Neutrophil (primary cell): ENCODE measurements at regions not wholly inside any gene's neighbourhood (a gene's known extent, or its start where the extent isn't known, plus 50 kb on each side); places are given as distances from the start of the nearest gene placed in this dataset.

Experiments
- H3K27ac ChIP-seq: fragments of 200-600 bp; sonication (generic); 2 replicates; pipeline ENCODE4 v1.5.1; 2016; ENCODE audit warnings: mild to moderate bottlenecking, moderate library complexity
- H3K27me3 ChIP-seq: fragments of 200-600 bp; sonication (generic); 2 replicates; pipeline ENCODE4 v1.6.0; 2016; ENCODE audit warnings: mild to moderate bottlenecking
- H3K36me3 ChIP-seq: fragments of 200-600 bp; sonication (generic); 2 replicates; pipeline ENCODE4 v1.5.1; 2017
- H3K4me1 ChIP-seq, 2 experiments: fragments of 200-600 bp in 1 of 2; sonication (generic) in 1 of 2; 1 replicate in 1 of 2; 2 replicates in 1 of 2; pipeline versions ENCODE4 v1.5.1 to v1.6.1; 2013 to 2016; ENCODE audit warnings: low read depth in 1 of 2, low read length in 1 of 2, mild to moderate bottlenecking in 1 of 2, moderate library complexity in 1 of 2; ENCODE audit not compliant: control insufficient read depth in 1 of 2, insufficient read depth in 1 of 2
- H3K4me3 ChIP-seq, 2 experiments: fragments of 200-600 bp in 1 of 2; sonication (generic) in 1 of 2; 1 replicate in 1 of 2; 2 replicates in 1 of 2; pipeline ENCODE4 v1.5.1; 2013 to 2016; ENCODE audit warnings: low read depth in 1 of 2, low read length in 1 of 2, mild to moderate bottlenecking in 1 of 2, moderate library complexity in 1 of 2
- H3K9me3 ChIP-seq: fragments of 200-600 bp; sonication (generic); 2 replicates; pipeline ENCODE4 v1.5.1; 2016
- CTCF ChIP-seq: fragments of 200-600 bp; sonication (generic); IDR thresholded peaks from 2 replicates; pipeline ENCODE4 v1.5.1; 2016; ENCODE audit warnings: antibody characterized with exemption

DNA sequence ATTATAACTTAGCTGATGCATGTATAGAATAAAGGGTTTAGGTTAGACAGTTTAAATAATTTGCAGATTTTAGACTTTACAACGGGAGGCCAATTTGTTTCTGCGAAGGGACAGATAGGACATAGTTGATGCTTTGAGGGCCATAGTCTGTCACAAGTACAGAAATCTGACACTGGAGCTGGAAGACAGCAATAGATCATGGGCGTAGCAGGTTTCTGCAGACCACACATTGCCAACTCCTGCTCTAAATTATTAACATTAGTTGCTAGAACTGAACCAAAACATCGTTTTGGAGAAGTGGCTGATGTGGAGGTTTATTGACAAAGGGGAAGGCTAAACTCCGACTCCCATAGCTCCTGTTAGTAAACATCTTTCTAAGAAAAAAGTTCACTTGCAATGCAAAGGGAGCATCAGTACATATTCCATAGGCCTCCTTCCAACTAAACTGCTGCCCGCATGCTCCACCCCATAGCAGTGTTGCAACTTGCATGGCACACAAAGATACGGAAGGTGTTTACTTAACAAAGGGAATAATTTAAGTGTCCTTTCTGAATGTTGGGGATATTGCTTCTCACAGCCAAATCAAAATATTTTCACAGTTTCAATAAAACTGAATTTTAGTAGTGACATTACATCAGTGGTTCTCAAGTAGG lies 862.0 kb upstream of the CXADR start:
- no peak for TF ChIP-seq CTCF
- no peak overlapping the region for H3K4me3 ChIP-seq
- H3K27me3 ChIP-seq, result no peaks in the 10 kb centered on the region
- no peak overlapping the region for H3K27ac ChIP-seq
- H3K9me3 ChIP-seq, result no peaks in the 10 kb centered on the region
- no peaks in the 10 kb centered on the region for H3K36me3 ChIP-seq
- no peaks in the 10 kb centered on the region for H3K4me1 ChIP-seq

DNA sequence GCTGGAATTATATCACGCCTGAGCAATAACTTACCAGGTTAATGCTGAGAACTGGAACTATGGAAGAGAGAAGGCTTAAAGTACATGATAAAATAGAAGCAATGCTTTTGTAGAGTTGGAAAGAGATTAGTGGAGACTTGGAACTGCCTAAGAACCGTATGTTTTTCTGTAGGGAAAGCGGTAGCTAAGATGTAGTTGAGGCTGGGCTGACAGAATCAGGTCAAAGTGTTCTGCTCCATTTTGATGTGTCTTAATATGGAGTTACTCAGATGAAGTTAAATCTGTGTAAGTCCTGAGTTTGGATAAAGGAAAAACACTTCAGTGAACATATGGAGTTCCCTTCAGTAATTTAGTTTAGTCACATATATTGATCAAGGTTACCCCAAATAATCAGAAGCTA lies 860.9 kb upstream of the CXADR start:
- Histone ChIP-seq H3K27ac (no peak overlapping the region), H3K4me1 (no peaks in the 10 kb centered on the region), H3K27me3 (no peaks in the 10 kb centered on the region), H3K4me3 (no peak overlapping the region), H3K9me3 (no peaks in the 10 kb centered on the region), H3K36me3 (no peaks in the 10 kb centered on the region)
- no peak for TF ChIP-seq CTCF

- H3K9me3 ChIP-seq, result peaks cover 8% of the 10 kb centered on the region
- H3K4me3 ChIP-seq, result no peak overlapping the region
- no peaks in the 10 kb centered on the region for H3K27me3 ChIP-seq
Observed at GRCh38 chr21:16663436-16663835, 849.4 kb upstream of the CXADR start.

DNA sequence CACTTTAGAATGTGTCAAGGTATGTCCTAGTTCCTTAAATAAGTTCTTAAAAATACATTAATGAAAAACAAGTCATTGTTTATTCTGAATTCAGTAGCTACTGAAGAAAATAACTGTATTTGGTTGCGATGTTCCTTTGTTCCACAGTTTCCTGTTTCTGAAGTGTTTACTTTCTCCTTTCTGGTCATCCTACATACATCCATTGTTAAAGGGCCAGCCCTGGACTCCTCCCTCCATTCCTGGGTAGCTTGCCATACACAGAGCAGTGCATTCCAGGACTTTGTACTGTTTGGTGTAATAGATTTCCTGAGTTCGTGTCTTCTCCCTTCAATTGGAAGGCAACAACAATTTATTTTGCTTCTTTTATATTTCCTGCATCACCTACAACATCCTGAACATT lies 845.4 kb upstream of the CXADR start:
- no peak overlapping the region for H3K4me3 ChIP-seq
- TF ChIP-seq CTCF, result no peak
- peaks cover 8% of the 10 kb centered on the region for H3K9me3 ChIP-seq
- H3K27me3 ChIP-seq, result no peaks in the 10 kb centered on the region
- H3K27ac ChIP-seq, result no peak overlapping the region
- H3K36me3 ChIP-seq, result no peaks in the 10 kb centered on the region
- no peaks in the 10 kb centered on the region for H3K4me1 ChIP-seq

More at GRCh38 chr21:16663436-16663835, 849.4 kb upstream of the CXADR start:
- TF ChIP-seq CTCF, result no peak
- Histone ChIP-seq H3K27ac (no peak overlapping the region), H3K36me3 (no peaks in the 10 kb centered on the region), H3K4me1 (no peaks in the 10 kb centered on the region)

DNA sequence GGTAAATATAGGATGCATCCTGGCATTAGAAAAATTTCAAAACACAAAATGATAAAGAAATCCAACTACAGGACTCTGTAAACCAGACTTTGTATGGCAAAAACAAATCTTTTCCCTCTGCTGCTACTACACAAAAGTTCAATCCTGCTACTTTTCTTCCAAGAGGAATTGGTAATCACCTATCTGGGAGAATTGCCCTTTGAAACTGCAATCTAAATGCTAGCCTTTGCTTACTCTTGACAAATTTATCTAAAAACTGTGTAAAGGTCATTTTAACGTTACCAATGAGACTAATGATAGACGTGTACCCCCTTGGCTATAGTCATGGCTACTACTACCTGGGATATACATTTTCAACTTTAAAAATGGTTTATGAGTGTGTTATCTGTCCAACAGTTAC lies 837.9 kb upstream of the CXADR start:
- H3K4me3 ChIP-seq, result no peak overlapping the region
- H3K36me3 ChIP-seq, result no peaks in the 10 kb centered on the region
- no peak overlapping the region for H3K27ac ChIP-seq
- no peak for TF ChIP-seq CTCF
- no peaks in the 10 kb centered on the region for H3K9me3 ChIP-seq
- H3K4me1 ChIP-seq, result no peaks in the 10 kb centered on the region
- H3K27me3 ChIP-seq, result no peaks in the 10 kb centered on the region
